ENCODE measurements at regions not wholly inside any gene's neighbourhood (a gene's known extent, or its start where the extent isn't known, plus 50 kb on each side); places are given as distances from the start of the nearest gene placed in this dataset.

DNA sequence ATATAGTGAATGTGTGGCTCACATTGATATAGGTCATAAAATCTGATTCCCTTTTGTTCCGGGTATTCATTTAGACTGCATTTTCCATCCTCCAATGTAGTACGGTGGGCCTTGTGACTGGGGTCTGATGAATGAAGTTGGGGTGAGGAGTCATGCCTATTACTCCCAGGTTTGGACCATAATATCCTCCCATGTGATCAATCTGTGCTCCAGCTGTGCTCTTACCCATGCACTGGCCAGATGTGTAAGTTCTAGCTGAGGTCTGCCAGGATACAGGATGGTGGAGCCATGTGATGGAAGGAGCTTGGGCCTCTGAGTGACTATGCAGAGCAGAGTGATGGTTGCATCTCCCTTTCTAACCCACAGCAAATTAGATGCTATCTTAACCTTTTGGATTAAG lies 1034.0 kb upstream of the TMEM132C start:
- TF ChIP-seq, protein P1, sequence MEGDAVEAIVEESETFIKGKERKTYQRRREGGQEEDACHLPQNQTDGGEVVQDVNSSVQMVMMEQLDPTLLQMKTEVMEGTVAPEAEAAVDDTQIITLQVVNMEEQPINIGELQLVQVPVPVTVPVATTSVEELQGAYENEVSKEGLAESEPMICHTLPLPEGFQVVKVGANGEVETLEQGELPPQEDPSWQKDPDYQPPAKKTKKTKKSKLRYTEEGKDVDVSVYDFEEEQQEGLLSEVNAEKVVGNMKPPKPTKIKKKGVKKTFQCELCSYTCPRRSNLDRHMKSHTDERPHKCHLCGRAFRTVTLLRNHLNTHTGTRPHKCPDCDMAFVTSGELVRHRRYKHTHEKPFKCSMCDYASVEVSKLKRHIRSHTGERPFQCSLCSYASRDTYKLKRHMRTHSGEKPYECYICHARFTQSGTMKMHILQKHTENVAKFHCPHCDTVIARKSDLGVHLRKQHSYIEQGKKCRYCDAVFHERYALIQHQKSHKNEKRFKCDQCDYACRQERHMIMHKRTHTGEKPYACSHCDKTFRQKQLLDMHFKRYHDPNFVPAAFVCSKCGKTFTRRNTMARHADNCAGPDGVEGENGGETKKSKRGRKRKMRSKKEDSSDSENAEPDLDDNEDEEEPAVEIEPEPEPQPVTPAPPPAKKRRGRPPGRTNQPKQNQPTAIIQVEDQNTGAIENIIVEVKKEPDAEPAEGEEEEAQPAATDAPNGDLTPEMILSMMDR (IDR thresholded peaks at IDR 0.05; ENCODE audit: insufficient read depth, low read length, poor library complexity, severe bottlenecking): no peak
- no peak for TF ChIP-seq EZH2phosphoT487 (conservative IDR thresholded peaks at IDR 0.05; ENCODE audit: low read length)
